ENCODE measurements at regions not wholly inside any gene's neighbourhood (a gene's known extent, or its start where the extent isn't known, plus 50 kb on each side); places are given as distances from the start of the nearest gene placed in this dataset.

DNA sequence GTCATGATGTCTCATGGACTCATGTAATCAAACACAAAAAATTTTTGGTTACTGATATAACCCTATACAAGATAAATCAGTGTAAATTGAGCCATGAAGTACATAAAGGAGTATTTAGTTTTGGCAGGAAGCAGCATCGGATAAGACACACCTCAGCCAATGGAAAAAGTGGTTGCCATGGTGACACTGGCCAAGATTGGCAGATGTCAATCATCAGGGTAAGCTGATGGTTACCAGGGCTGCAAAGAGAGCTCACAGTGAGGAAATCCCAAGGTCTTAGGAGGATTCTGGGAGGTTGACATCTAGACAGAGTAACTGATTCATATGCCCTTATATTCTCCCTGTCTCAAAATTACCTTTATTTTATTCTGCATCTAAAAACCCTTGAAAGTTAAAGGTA lies 203.8 kb upstream of the PCSK2 start:
- DNase-seq (ENCODE audit: extremely low spot score) = no peak
- 65% methylated on average over 1 of the region's 1 CpG for WGBS
- H3K4me1 ChIP-seq (ENCODE audit: insufficient read depth) = no peaks in the 10 kb centered on the region
- no peaks in the 10 kb centered on the region for H3K36me3 ChIP-seq (ENCODE audit: insufficient read depth)
- H3K27ac ChIP-seq (ENCODE audit: low read depth) = no peak overlapping the region
- no peak overlapping the region for H3K4me3 ChIP-seq (ENCODE audit: low read depth, low read length)

DNA sequence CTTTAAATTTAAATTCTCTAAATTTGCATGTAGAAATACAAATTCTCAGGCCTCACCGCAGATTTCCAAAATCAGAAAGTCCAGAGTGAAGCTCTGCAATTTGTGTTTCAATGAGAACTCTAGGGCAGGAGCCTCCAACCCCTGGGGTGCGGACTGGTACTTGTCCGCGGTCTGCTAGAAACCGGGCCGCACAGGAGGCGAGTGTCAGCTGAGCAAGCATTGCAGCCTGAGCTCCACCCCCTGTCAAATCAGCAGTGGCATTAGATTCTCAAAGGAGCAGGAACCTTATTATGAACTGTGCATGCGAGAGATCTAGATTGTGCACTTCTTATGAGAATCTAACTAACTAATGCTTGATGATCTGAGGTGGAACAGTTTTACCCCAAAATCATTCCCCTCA lies 203.0 kb upstream of the PCSK2 start:
- no peak overlapping the region for H3K27ac ChIP-seq (ENCODE audit: low read depth)
- no peaks in the 10 kb centered on the region for H3K36me3 ChIP-seq (ENCODE audit: insufficient read depth)
- DNase-seq (ENCODE audit: extremely low spot score) = no peak
- no peaks in the 10 kb centered on the region for H3K4me1 ChIP-seq (ENCODE audit: insufficient read depth)
- WGBS = 23% methylated on average over 8 of the region's 8 CpGs
- no peak overlapping the region for H3K4me3 ChIP-seq (ENCODE audit: low read depth, low read length)

DNA sequence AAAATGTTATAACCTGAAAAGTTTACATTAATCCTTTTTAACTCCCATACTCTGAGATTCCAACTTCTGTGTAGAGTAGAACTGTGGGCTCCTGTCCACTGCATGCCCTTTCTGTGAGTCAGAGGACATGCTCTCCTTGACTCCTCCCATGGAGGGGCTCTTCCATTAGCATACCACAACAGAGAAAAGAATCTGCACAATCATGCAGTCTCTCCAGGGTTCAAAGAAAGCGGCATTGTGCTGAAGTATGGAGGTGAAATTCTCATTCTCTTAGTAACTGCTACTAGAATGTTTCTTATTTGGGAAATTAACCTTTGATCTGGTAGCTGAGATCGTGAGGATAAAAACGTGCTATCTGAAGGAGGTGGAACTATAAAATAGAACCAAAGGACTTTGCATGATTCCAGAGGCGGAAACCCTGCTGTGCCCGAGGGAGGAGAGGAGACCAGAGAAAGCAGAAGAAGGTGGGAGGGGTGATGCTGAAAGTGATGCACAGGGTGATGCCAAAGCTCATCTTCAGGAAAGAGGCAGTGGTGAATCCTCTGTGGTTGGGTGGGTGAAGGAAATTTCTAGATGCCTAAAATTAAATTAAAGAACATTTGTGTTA lies 202.2 kb upstream of the PCSK2 start:
- Histone ChIP-seq H3K4me1 (ENCODE audit: insufficient read depth) (no peaks in the 10 kb centered on the region), H3K27ac (ENCODE audit: low read depth) (no peak overlapping the region), H3K36me3 (ENCODE audit: insufficient read depth) (no peaks in the 10 kb centered on the region), H3K4me3 (ENCODE audit: low read depth, low read length) (no peak overlapping the region)
- no peak for DNase-seq (ENCODE audit: extremely low spot score)
- 30% methylated on average over 5 of the region's 5 CpGs for WGBS

DNA sequence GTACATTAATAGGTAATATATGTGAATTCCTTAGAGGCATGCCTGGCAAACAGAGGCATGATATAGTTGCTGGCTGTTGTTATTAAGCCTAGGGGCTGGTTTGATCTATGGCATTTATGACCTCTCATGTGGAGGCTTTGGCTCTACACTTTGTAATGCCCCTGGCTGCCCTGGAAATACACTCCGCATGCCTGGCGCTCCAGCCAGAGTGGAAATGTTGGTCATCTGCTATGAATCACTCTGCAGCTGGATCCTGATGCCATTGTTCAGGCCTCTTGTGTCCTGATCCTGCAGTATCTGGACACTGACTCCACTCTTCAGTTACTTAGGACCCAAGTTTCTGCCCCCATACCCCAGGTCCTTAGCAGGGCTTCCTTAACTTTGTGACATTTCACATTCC lies 200.5 kb upstream of the PCSK2 start:
- WGBS = 87% methylated on average over 2 of the region's 2 CpGs
- Histone ChIP-seq H3K4me1 (ENCODE audit: insufficient read depth) (no peaks in the 10 kb centered on the region), H3K36me3 (ENCODE audit: insufficient read depth) (no peaks in the 10 kb centered on the region), H3K27ac (ENCODE audit: low read depth) (no peak overlapping the region), H3K4me3 (ENCODE audit: low read depth, low read length) (no peak overlapping the region)
- no peak for DNase-seq (ENCODE audit: extremely low spot score)

DNA sequence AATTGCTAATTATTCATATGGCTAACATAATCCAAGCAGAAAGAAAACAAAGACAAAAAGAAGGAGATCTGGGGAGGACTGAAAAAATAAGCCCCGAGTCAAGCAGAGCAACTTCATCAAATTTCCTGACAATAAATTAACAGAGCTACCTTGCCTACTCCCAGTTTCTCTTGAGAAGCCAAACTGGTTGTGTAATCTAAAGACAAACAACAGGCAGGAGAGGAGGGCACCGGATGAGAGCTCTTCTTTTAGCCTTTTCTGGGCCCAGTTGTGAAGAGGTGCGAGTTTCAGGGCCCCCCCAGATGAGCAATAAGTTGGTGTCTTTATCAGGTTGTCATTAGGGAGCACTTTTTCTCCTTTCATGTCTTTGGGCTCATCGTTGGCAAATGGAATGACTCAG lies 197.1 kb upstream of the PCSK2 start:
- Histone ChIP-seq H3K4me1 (ENCODE audit: insufficient read depth) (no peaks in the 10 kb centered on the region), H3K36me3 (ENCODE audit: insufficient read depth) (no peaks in the 10 kb centered on the region), H3K27ac (ENCODE audit: low read depth) (no peak overlapping the region), H3K4me3 (ENCODE audit: low read depth, low read length) (no peak overlapping the region)
- 62% methylated on average over 4 of the region's 4 CpGs for WGBS
- no peak for DNase-seq (ENCODE audit: extremely low spot score)

DNA sequence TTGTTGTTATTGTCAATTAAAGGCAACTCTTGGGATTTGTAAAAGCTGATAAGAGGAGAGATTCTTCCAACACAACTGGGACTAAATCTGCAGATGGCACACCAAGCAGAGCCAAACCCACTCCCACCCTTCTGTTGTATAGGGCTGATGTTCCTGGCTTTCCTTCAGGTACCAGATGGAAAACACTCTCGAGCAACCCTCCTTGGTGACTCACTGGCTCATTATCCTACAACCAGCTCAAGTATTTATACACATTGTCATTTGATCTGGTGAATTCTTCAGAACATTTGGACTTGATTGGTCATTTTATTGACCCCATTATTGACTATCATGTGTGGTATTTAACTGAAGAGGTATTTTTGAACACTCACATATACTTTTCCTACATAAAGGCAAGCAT lies 190.3 kb upstream of the PCSK2 start:
- Histone ChIP-seq H3K27ac (ENCODE audit: low read depth) (no peak overlapping the region), H3K4me1 (ENCODE audit: insufficient read depth) (no peaks in the 10 kb centered on the region)
- 45% methylated on average over 1 of the region's 1 CpG for WGBS

DNA sequence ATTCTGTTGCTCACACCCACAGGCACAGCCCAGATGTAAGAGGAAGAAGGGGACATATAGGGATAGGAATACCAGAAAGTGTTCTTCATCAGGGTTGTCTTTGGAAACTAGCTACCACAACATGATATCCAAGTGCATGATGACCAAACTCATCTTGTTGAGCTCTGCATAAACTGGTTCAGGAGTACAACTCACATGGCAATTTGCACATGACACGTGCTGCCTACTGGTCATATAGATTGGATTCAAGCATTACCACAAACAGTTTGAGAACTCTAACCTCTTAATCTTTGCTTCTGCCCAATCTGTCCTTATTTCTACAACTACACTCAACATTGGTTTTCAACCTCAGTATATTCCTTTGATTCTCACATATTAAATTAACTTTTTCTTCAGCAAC lies 184.7 kb upstream of the PCSK2 start:
- no peak overlapping the region for H3K4me3 ChIP-seq (ENCODE audit: low read depth, low read length)
- 63% methylated on average over 1 of the region's 1 CpG for WGBS
- H3K27ac ChIP-seq (ENCODE audit: low read depth) = no peak overlapping the region
- no peak for DNase-seq (ENCODE audit: extremely low spot score)
- H3K36me3 ChIP-seq (ENCODE audit: insufficient read depth) = no peaks in the 10 kb centered on the region
- no peaks in the 10 kb centered on the region for H3K4me1 ChIP-seq (ENCODE audit: insufficient read depth)

More for the DNA sequence above, 190.3 kb upstream of the PCSK2 start:
- DNase-seq (ENCODE audit: extremely low spot score) = no peak
- H3K36me3 ChIP-seq (ENCODE audit: insufficient read depth) = no peaks in the 10 kb centered on the region
- no peak overlapping the region for H3K4me3 ChIP-seq (ENCODE audit: low read depth, low read length)

DNA sequence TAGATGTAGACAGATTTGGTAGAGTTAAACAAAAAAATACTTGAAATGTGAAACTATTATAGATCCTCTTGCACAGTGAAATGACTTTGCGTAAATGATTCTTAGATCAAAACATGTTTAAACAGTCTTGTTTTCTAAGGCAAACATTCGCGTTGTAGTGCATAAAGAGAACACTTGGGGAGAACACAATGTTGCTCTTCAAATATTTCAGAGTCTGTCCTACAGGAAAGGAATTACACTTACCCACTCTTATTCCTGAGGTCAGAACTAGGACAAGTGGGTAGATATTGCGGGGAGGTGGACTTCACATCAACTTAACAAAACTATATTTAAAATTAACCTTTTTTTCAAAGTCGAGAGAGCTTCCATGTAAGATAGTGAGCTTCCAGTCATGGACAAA lies 183.5 kb upstream of the PCSK2 start:
- 87% methylated on average over 5 of the region's 5 CpGs for WGBS
- no peak for DNase-seq (ENCODE audit: extremely low spot score)

DNA sequence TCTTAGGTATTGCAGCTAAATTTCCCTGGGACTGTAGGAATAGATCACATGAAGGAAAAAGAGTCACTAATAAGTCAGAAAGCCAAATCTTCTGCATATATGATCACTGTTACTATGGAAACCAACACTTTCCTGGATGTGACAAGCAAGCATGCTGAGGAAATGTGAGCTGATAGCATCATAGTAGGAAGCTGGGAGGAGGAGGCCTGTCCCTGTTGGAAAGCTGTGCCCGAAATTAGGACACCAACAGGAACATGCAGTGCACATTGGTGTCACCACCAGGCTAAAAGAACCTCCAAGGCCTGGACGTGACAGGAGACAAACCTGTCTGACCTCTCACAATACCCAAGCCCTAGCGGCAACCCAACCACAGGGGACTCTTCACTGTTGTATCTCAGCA lies 181.9 kb upstream of the PCSK2 start:
- DNase-seq (ENCODE audit: extremely low spot score) = no peak
- H3K36me3 ChIP-seq (ENCODE audit: insufficient read depth) = no peaks in the 10 kb centered on the region
- no peaks in the 10 kb centered on the region for H3K4me1 ChIP-seq (ENCODE audit: insufficient read depth)
- H3K4me3 ChIP-seq (ENCODE audit: low read depth, low read length) = no peak overlapping the region
- 62% methylated on average over 3 of the region's 3 CpGs for WGBS
- no peak overlapping the region for H3K27ac ChIP-seq (ENCODE audit: low read depth)

More for the DNA sequence above, 183.5 kb upstream of the PCSK2 start:
- no peaks in the 10 kb centered on the region for H3K36me3 ChIP-seq (ENCODE audit: insufficient read depth)
- H3K27ac ChIP-seq (ENCODE audit: low read depth) = no peak overlapping the region
- H3K4me3 ChIP-seq (ENCODE audit: low read depth, low read length) = no peak overlapping the region
- H3K4me1 ChIP-seq (ENCODE audit: insufficient read depth) = no peaks in the 10 kb centered on the region

DNA sequence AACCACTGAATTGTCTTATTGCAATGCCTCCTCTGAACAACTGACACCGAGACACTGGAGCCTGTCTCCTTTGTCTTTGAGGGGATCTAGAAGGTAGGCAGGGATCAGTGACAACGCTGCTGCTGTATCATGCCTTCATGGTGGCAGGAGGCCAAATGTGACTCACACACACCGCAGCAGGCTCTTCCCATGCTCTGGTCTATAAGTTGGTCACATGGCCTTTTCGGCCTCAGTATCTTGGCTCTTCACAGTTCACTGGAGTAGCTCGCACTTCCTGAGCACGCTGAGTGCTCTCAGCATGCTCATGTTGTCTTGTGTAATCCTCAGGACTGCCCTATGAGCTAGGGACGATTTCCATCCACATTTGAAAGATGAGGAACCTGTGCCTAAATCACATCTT lies 167.4 kb upstream of the PCSK2 start:
- Histone ChIP-seq H3K4me1 (ENCODE audit: insufficient read depth) (no peaks in the 10 kb centered on the region), H3K27ac (ENCODE audit: low read depth) (no peak overlapping the region), H3K4me3 (ENCODE audit: low read depth, low read length) (no peak overlapping the region), H3K36me3 (ENCODE audit: insufficient read depth) (no peaks in the 10 kb centered on the region)
- 71% methylated on average over 7 of the region's 7 CpGs for WGBS
- DNase-seq (ENCODE audit: extremely low spot score) = no peak

DNA sequence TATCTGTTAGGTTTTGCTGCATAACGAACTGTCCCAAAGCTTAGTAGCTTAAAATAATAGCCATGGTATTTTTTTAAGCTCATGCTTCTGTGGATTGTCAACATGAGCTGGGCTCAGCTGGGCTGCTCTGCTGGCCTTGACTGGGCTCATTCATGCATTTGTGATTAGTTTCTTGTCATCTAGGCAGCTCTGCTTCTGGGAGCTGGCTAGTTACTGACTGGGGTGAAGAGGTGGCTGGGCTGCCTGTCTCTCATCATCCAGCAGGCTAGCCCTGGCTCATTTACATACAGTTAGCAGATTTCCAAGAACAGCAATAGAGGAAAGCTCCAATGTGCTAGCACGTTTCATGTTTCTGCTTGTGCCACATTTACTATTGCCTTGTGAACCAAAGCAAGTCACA lies 165.1 kb upstream of the PCSK2 start:
- no peak for DNase-seq (ENCODE audit: extremely low spot score)
- Histone ChIP-seq H3K36me3 (ENCODE audit: insufficient read depth) (no peaks in the 10 kb centered on the region), H3K4me3 (ENCODE audit: low read depth, low read length) (no peak overlapping the region), H3K27ac (ENCODE audit: low read depth) (no peak overlapping the region), H3K4me1 (ENCODE audit: insufficient read depth) (no peaks in the 10 kb centered on the region)
- WGBS = 59% methylated on average over 2 of the region's 2 CpGs

DNA sequence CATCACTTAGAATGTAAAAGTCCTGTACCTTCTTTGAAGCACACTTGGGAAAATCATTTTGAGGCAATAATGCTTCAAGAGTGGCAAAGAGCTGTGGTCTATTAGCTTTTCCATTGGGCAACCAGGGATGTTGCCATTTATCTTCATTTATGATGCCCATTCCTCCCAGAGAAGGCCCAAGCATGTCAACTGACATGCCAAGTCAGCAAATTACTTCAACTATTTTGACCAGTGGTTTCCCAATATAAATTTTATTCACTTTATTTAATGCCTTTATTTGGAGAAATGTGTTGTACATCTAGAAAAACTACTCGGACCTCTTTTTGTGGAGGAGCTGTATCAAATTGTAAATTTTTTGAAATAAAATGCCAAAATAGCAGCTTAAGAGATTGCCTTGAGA lies 164.1 kb upstream of the PCSK2 start:
- Histone ChIP-seq H3K4me1 (ENCODE audit: insufficient read depth) (no peaks in the 10 kb centered on the region), H3K4me3 (ENCODE audit: low read depth, low read length) (no peak overlapping the region), H3K27ac (ENCODE audit: low read depth) (no peak overlapping the region), H3K36me3 (ENCODE audit: insufficient read depth) (no peaks in the 10 kb centered on the region)
- 68% methylated on average over 1 of the region's 1 CpG for WGBS
- DNase-seq (ENCODE audit: extremely low spot score) = no peak

DNA sequence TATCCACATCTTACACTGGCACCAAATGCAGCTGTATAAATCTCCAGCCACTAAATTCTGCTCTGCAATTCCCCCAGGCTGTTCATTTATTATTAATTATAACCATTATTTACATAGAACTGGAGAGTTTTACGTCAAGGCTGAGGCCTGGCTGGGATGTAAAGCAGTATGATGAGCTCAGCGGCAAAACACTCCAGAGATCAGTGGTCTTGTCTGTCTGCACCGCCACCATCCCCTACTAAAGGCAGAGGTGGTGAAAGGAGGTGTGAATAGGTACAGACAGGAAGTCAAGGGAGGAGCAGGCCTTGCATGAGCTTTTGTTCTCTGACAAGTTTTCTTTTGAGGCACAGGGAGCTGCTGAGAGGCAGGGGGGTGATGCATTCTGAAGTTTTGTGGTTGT lies 159.9 kb upstream of the PCSK2 start:
- no peak overlapping the region for H3K4me3 ChIP-seq (ENCODE audit: low read depth, low read length)
- no peak for DNase-seq (ENCODE audit: extremely low spot score)
- H3K4me1 ChIP-seq (ENCODE audit: insufficient read depth) = no peaks in the 10 kb centered on the region
- H3K27ac ChIP-seq (ENCODE audit: low read depth) = no peak overlapping the region
- 41% methylated on average over 3 of the region's 3 CpGs for WGBS
- no peaks in the 10 kb centered on the region for H3K36me3 ChIP-seq (ENCODE audit: insufficient read depth)

DNA sequence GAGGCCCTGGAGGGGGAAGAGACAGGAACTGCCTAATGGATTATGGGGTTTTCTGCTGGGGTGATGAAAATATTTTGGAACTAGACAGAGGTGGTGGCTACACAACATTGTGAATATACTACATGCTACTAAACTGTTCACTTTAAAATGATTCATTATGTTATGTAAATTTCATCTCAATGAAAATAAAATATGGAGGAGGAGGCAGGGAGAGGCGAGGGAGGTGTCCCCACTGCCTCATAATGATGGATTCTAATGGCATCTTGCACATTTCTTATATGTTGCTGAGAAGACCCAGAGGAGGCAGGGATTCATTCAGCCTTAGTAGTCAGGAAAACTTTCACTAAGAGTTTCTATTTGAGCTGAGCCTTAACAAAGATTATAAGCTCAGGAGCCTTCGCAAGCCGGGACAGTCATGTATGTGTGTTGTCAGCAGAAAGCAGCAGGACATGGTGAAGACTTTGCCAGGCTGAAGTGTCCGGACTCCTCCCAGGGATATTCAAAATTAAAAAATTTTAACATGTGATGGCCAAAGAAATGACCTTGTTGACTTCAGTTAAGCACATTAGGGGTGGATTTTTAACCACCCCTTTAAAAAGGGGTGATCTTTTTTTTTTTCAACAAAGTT lies 158.6 kb upstream of the PCSK2 start:
- no peak for DNase-seq (ENCODE audit: extremely low spot score)
- 82% methylated on average over 4 of the region's 4 CpGs for WGBS
- Histone ChIP-seq H3K4me1 (ENCODE audit: insufficient read depth) (no peaks in the 10 kb centered on the region), H3K27ac (ENCODE audit: low read depth) (no peak overlapping the region), H3K36me3 (ENCODE audit: insufficient read depth) (no peaks in the 10 kb centered on the region), H3K4me3 (ENCODE audit: low read depth, low read length) (no peak overlapping the region)

DNA sequence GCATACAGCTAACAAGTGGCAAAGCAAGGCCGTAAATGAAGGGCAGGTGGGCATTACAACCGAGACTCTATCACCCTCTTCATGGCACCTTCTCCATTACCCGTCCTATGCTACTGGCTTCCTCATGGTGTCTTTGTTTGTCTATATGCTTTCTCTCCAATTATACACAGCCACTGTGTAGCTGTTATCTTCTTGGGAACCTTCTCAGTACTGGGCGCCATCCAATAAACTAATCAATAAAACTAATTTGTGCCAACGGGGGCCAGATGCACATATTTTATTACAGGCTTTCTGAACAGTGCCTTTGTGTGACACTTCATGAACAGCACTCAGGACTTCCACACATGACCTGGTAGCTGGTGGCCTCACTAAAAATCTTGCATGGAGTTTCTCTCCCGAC lies 149.8 kb upstream of the PCSK2 start:
- no peak overlapping the region for H3K27ac ChIP-seq (ENCODE audit: low read depth)
- H3K36me3 ChIP-seq (ENCODE audit: insufficient read depth) = no peaks in the 10 kb centered on the region
- no peaks in the 10 kb centered on the region for H3K4me1 ChIP-seq (ENCODE audit: insufficient read depth)
- no peak for DNase-seq (ENCODE audit: extremely low spot score)
- H3K4me3 ChIP-seq (ENCODE audit: low read depth, low read length) = no peak overlapping the region
- WGBS = 76% methylated on average over 6 of the region's 6 CpGs
